ENCODE measurements at regions not wholly inside any gene's neighbourhood (a gene's known extent, or its start where the extent isn't known, plus 50 kb on each side); places are given as distances from the start of the nearest gene placed in this dataset.

DNA sequence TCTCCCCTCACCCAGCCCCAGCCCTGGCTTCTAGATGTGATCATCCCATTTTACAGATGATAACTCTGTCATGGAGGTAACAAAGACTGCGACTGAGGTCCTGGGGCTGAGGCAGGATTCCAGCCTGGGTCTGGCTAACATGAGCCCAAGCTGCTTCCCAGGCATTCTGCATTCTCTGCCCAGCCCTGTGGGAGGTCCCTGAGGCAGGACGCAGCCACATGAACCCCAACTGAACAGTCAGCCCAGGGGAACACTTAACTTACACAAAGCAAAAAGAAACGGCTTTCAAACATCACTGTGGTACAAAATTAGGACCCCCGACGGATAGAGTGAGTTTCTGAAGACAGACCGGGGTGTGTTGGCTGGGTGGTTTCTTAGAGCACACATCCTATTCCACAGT, 135.3 kb downstream of the ACKR3 start:
- ATAC-seq: no peak
- intact Hi-C loops (cut with DNase I): no loop called here
- DNase-seq: no peak
- H3K27ac ChIP-seq: no peak overlapping the region
- H3K4me1 ChIP-seq: no peaks in the 10 kb centered on the region
- no peak overlapping the region for H3K4me3 ChIP-seq
- no peaks in the 10 kb centered on the region for H3K27me3 ChIP-seq (ENCODE audit: insufficient read depth in 3 of 3, low read length in 2 of 3)
- H3K36me3 ChIP-seq (ENCODE audit: insufficient read depth in 1 of 2, low read depth in 1 of 2): no peaks in the 10 kb centered on the region
- no peak for TF ChIP-seq CTCF (IDR thresholded peaks at IDR 0.05)
- no peaks in the 10 kb centered on the region for H3K9me3 ChIP-seq
- 90 to 92% (median 91%) methylated on average over 6 of the region's 6 CpGs for WGBS, 3 donors

DNA sequence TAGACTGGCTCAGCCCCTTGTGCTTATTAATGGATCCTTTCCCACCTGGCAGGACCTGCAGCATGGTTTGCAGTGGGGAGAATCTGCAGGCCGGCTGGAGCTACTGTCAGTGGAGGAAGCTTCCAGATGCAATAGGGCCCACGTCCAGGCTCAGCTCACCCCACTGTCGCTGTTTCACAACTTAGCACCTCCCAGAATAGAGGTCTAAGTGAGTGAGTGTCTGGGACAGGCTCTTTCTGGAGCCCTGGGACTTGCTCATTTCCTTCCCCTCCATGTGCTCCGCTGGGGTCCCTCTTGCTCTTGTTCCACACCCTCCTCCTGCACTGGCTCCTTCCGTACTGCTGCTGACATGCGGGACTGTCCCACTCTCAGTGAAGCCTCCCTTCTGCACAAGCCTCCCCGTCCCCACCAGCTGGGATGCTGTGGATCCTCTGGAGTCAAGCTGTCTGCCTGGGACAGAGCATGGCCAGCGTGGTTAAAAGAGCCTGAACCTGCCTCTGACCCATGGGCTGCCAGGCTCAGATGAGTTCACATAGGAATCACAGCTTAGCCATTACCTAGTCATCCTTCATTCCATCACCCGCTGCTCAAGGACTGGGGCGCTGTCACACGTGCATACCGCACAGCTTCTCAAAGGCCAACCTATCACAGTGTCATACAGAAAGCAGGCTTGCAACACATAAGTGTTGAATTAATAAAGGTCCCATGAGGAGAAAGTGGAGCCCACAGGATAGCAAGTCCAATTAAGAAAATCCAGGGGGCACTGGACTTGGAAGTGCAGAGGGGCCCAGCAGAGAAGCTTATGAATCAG, 135.9 kb downstream of the ACKR3 start:
- no peak overlapping the region for H3K27ac ChIP-seq
- 62 to 73% (median 72%) methylated on average over 12 of the region's 12 CpGs for WGBS, 3 donors
- peak; percentile 49 to 71 for DNase-seq
- ATAC-seq: peak; percentile 21 to 85 (median 69)
- intact Hi-C loops (cut with DNase I): no loop called here
- H3K27me3 ChIP-seq (ENCODE audit: insufficient read depth in 3 of 3, low read length in 2 of 3): no peaks in the 10 kb centered on the region
- no peaks in the 10 kb centered on the region for H3K4me1 ChIP-seq
- no peaks in the 10 kb centered on the region for H3K36me3 ChIP-seq (ENCODE audit: insufficient read depth in 1 of 2, low read depth in 1 of 2)
- H3K9me3 ChIP-seq: no peaks in the 10 kb centered on the region
- H3K4me3 ChIP-seq: no peak overlapping the region
- no peak for TF ChIP-seq CTCF (IDR thresholded peaks at IDR 0.05)

DNA sequence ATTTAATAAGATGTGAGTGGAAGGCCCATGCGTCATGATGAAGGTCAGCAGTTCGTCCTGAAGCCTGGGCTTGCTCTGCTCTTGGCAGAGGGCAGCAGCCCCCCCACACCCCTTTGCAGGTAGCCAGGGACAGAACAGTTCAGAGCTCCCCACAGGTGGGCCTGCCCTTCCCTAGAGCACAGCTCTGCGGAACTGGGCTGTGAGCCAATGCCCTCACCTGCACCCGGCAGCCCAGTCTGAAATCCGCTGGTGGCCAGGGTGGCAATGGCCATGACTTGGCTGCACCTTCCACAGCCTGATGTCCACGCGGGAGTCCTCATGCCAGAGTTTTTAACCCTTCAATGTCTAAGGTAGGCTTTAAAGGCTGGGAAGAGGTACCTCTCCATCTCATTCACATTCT, 136.7 kb downstream of the ACKR3 start:
- no peak overlapping the region for H3K4me3 ChIP-seq
- no peaks in the 10 kb centered on the region for H3K36me3 ChIP-seq (ENCODE audit: insufficient read depth in 1 of 2, low read depth in 1 of 2)
- intact Hi-C loops (cut with DNase I): no loop called here
- no peaks in the 10 kb centered on the region for H3K27me3 ChIP-seq (ENCODE audit: insufficient read depth in 3 of 3, low read length in 2 of 3)
- ATAC-seq (peak in 2 of 4 donors; percentile 22 to 35), DNase-seq (no peak)
- H3K4me1 ChIP-seq: no peaks in the 10 kb centered on the region
- no peaks in the 10 kb centered on the region for H3K9me3 ChIP-seq
- no peak overlapping the region for H3K27ac ChIP-seq
- WGBS, 3 donors: 50 to 62% (median 52%) methylated on average over 7 of the region's 7 CpGs
- TF ChIP-seq CTCF (IDR thresholded peaks at IDR 0.05): no peak

DNA sequence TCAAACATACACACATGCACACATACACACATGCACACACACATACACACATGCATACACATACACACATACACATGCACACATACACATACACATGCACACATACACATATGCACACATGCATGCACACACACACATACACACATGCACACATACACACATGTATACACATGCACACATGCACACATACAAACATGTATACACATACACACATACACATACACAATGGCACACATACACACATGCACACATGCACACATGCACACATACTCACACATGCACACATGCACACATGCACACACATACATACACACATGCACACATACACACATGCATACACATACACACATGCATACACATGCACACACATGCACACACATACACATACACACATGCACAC, 137.2 kb downstream of the ACKR3 start:
- no peaks in the 10 kb centered on the region for H3K27me3 ChIP-seq (ENCODE audit: insufficient read depth in 3 of 3, low read length in 2 of 3)
- H3K9me3 ChIP-seq: no peaks in the 10 kb centered on the region
- H3K36me3 ChIP-seq (ENCODE audit: insufficient read depth in 1 of 2, low read depth in 1 of 2): no peaks in the 10 kb centered on the region
- H3K27ac ChIP-seq: no peak overlapping the region
- no peak for TF ChIP-seq CTCF (IDR thresholded peaks at IDR 0.05)
- intact Hi-C loops (cut with DNase I): no loop called here
- H3K4me1 ChIP-seq: no peaks in the 10 kb centered on the region
- no peak for ATAC-seq
- H3K4me3 ChIP-seq: no peak overlapping the region
- DNase-seq: no peak

DNA sequence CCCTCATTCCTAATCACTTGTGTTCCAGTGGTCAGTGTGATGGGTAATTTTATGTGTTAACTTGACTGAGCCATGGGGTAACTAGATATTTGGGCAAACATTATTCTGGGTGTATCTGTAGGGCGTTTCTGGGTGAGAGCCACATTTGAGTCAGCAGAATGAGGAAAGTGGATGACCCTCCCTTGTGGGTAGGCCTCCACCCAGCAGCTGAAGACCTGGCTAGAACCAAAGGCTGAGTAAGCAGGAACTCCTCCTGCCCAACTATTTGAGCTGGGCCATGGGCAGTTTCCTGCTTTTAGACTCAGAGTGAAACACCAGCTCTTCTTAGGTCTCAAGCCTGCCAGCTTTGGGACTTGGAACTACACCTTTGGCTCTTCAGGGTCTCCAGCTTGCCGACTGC, 141.8 kb downstream of the ACKR3 start:
- Histone ChIP-seq H3K4me3 (no peak overlapping the region), H3K9me3 (no peaks in the 10 kb centered on the region), H3K27me3 (ENCODE audit: insufficient read depth in 3 of 3, low read length in 2 of 3) (no peaks in the 10 kb centered on the region), H3K4me1 (peaks cover 10% of the 10 kb centered on the region), H3K27ac (no peak overlapping the region), H3K36me3 (ENCODE audit: insufficient read depth in 1 of 2, low read depth in 1 of 2) (no peaks in the 10 kb centered on the region)
- DNase-seq: peak; percentile 33 to 64
- no peak for TF ChIP-seq CTCF (IDR thresholded peaks at IDR 0.05)
- peak; percentile 34 to 46 (median 42) for ATAC-seq
- intact Hi-C loops (cut with DNase I): no loop called here
- 27 to 67% (median 49%) methylated on average over 2 of the region's 2 CpGs for WGBS, 3 donors

Data from psoas muscle (tissue), 7 donors.